Kidney tubule cell (primary cell): ENCODE measurements at regions not wholly inside any gene's neighbourhood (a gene's known extent, or its start where the extent isn't known, plus 50 kb on each side); places are given as distances from the start of the nearest gene placed in this dataset.
A peak's percentile ranks its signal among the peaks of the same experiment; 100 is the strongest.
"Not testable (repeated sequence)": the region's sequence is repeated elsewhere in the genome, so short reads cannot be mapped to it uniquely, and the experiment has no call there.

ENCODE experiments used
- DNase-seq: peaks from one replicate; pipeline ENCODE4 v3.0.0-alpha.2; 2018; ENCODE audit warnings: low spot score

- DNase-seq = no peak
Observed at GRCh38 chr15:62270216-62270921, 105.3 kb upstream of the C2CD4B start.

GRCh38 chr15:62272290-62272689 lies 107.2 kb upstream of the C2CD4B start:
- no peak for DNase-seq

GRCh38 chr15:62275831-62276230 lies 110.7 kb upstream of the C2CD4B start:
- peak; percentile 86 for DNase-seq

GRCh38 chr15:62277816-62278394 lies 112.8 kb upstream of the C2CD4B start:
- no peak for DNase-seq

GRCh38 chr15:62278534-62278933 lies 113.4 kb upstream of the C2CD4B start:
- DNase-seq = no peak

- no peak for DNase-seq
Observed at GRCh38 chr15:62279041-62279440, 114.0 kb upstream of the C2CD4B start.

- DNase-seq = no peak
Observed at GRCh38 chr15:62280625-62281024, 115.5 kb upstream of the C2CD4B start.

- DNase-seq = not testable (repeated sequence)
Observed at GRCh38 chr15:62281801-62282200, 116.7 kb upstream of the C2CD4B start.

- DNase-seq = no peak
Observed at GRCh38 chr15:62287066-62287857, 122.2 kb upstream of the C2CD4B start.

- DNase-seq = no peak
Observed at GRCh38 chr15:62288361-62289017, 123.4 kb upstream of the C2CD4B start.

GRCh38 chr15:62291262-62291661 lies 126.2 kb upstream of the C2CD4B start:
- no peak for DNase-seq

GRCh38 chr15:62296756-62297507 lies 131.8 kb upstream of the C2CD4B start:
- DNase-seq = no peak

- DNase-seq = no peak
Observed at GRCh38 chr15:62297522-62297921, 132.4 kb upstream of the C2CD4B start.

- no peak for DNase-seq
Observed at GRCh38 chr15:62297933-62298332, 132.8 kb upstream of the C2CD4B start.

GRCh38 chr15:62298811-62299210 lies 133.7 kb upstream of the C2CD4B start:
- no peak for DNase-seq

- no peak for DNase-seq
Observed at GRCh38 chr15:62299541-62299940, 134.5 kb upstream of the C2CD4B start.

- DNase-seq = no peak
Observed at GRCh38 chr15:62301993-62302675, 137.0 kb upstream of the C2CD4B start.

- DNase-seq = peak; percentile 90
Observed at GRCh38 chr15:62306851-62307504, 141.9 kb upstream of the C2CD4B start.

- peak; percentile 90 for DNase-seq
Observed at GRCh38 chr15:62307551-62307950, 142.5 kb upstream of the C2CD4B start.

GRCh38 chr15:62316413-62317060 lies 151.5 kb upstream of the C2CD4B start:
- DNase-seq = no peak
